ENCODE measurements at regions not wholly inside any gene's neighbourhood (a gene's known extent, or its start where the extent isn't known, plus 50 kb on each side); places are given as distances from the start of the nearest gene placed in this dataset.

- no peak for DNase-seq
- Histone ChIP-seq H3K4me3 (no peak overlapping the region), H3K36me3 (no peaks in the 10 kb centered on the region), H3K27ac (no peak overlapping the region), H3K27me3 (no peaks in the 10 kb centered on the region), H3K9me3 (no peaks in the 10 kb centered on the region), H3K4me1 (ENCODE audit: insufficient read depth) (no peaks in the 10 kb centered on the region)
- intact Hi-C loops (cut with DNase I): no loop called here
- TF ChIP-seq CTCF (IDR thresholded peaks at IDR 0.05): no peak
- WGBS, 3 donors: 28 to 50% (median 47%) methylated on average over 2 of the region's 2 CpGs
Observed at GRCh38 chr17:71227841-71228240, 893.0 kb upstream of the SOX9 start.

DNA sequence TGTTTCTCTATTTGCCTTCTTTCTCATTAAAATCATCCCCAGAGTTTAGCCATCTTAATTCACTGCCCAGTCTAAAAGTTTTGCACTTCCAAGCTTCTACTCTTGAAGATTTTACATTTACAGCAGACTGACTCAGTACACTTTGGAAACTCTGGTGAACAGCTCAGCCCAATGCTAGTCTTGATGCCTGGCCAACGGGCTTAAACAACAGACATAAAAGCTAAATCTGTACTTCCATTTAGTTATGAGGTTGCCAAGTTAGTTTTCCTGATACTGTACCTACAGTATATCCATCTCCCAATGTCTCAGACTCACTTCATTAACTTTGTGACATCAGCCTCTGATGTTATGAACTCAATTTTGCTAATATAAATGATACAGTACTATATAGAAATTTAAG, 891.8 kb upstream of the SOX9 start:
- TF ChIP-seq CTCF (IDR thresholded peaks at IDR 0.05): no peak
- no peak for TF ChIP-seq EP300 (IDR thresholded peaks at IDR 0.05)
- no peak for TF ChIP-seq POLR2A (IDR thresholded peaks at IDR 0.05)
- WGBS, 3 donors: 60 to 68% (median 66%) methylated on average over 1 of the region's 1 CpG
- Histone ChIP-seq H3K27me3 (no peaks in the 10 kb centered on the region), H3K36me3 (no peaks in the 10 kb centered on the region), H3K9me3 (no peaks in the 10 kb centered on the region), H3K27ac (no peak overlapping the region), H3K4me3 (no peak overlapping the region), H3K4me1 (ENCODE audit: insufficient read depth) (no peaks in the 10 kb centered on the region)
- intact Hi-C loops (cut with DNase I): no loop called here
- no peak for DNase-seq

GRCh38 chr17:71232801-71233559, 887.8 kb upstream of the SOX9 start:
- Histone ChIP-seq H3K27ac (no peak overlapping the region), H3K27me3 (no peaks in the 10 kb centered on the region), H3K36me3 (no peaks in the 10 kb centered on the region), H3K4me1 (ENCODE audit: insufficient read depth) (no peaks in the 10 kb centered on the region), H3K4me3 (no peak overlapping the region), H3K9me3 (no peaks in the 10 kb centered on the region)
- intact Hi-C loops (cut with DNase I): loop anchor here in 1 of 4 donors (10.0 kb wide), 1 partner anchor 58 kb away; no protein-coding TSS in a partner anchor
- TF ChIP-seq CTCF (IDR thresholded peaks at IDR 0.05) (no peak), POLR2A (IDR thresholded peaks at IDR 0.05) (no peak), EP300 (IDR thresholded peaks at IDR 0.05) (no peak)
- DNase-seq: no peak
- 73 to 85% (median 81%) methylated on average over 9 of the region's 9 CpGs for WGBS, 3 donors

- Histone ChIP-seq H3K27me3 (no peaks in the 10 kb centered on the region), H3K4me3 (no peak overlapping the region), H3K4me1 (ENCODE audit: insufficient read depth) (no peaks in the 10 kb centered on the region), H3K36me3 (no peaks in the 10 kb centered on the region), H3K9me3 (no peaks in the 10 kb centered on the region), H3K27ac (no peak overlapping the region)
- WGBS, 3 donors: 76 to 78% (median 78%) methylated on average over 7 of the region's 7 CpGs
- intact Hi-C loops (cut with DNase I): loop anchor here in 2 of 4 donors (2.0 to 10.0 kb wide), 2 partner anchors 60 to 208 kb away; no protein-coding TSS in a partner anchor
- DNase-seq: no peak
- TF ChIP-seq POLR2A (IDR thresholded peaks at IDR 0.05) (no peak), EP300 (IDR thresholded peaks at IDR 0.05) (no peak), CTCF (IDR thresholded peaks at IDR 0.05) (no peak)
Observed at GRCh38 chr17:71234349-71234748, 886.5 kb upstream of the SOX9 start.

Data from ovary (tissue), 7 donors.